ENCODE measurements at regions not wholly inside any gene's neighbourhood (a gene's known extent, or its start where the extent isn't known, plus 50 kb on each side); places are given as distances from the start of the nearest gene placed in this dataset.

DNA sequence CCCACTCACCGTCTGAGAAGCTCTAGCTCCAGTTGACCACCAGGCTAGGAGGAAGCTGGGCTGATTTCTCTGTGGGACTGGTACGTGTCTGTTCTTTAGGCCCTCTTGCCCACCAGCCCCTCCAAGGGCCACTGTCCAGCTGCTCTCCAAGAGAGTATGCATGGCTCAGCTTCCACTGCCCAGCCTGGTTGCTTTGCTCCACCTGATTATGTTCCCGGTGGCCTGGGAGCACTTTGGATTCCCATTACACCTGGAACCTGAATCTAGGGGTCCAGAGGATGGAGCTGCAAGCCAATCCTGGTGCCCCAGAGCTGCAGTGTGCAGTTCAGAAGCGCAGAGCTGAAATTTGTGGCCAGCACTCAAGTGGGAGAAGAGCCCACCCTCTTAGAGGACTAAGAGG is 402.1 kb upstream of the CNTN6 start:
- H3K27ac ChIP-seq: no peak overlapping the region
- H3K27me3 ChIP-seq (ENCODE audit: insufficient read depth, low read depth, severe bottlenecking): no peaks in the 10 kb centered on the region
- no peak for DNase-seq
- no peaks in the 10 kb centered on the region for H3K36me3 ChIP-seq
- no peaks in the 10 kb centered on the region for H3K9me3 ChIP-seq (ENCODE audit: severe bottlenecking)
- TF ChIP-seq, protein P1, sequence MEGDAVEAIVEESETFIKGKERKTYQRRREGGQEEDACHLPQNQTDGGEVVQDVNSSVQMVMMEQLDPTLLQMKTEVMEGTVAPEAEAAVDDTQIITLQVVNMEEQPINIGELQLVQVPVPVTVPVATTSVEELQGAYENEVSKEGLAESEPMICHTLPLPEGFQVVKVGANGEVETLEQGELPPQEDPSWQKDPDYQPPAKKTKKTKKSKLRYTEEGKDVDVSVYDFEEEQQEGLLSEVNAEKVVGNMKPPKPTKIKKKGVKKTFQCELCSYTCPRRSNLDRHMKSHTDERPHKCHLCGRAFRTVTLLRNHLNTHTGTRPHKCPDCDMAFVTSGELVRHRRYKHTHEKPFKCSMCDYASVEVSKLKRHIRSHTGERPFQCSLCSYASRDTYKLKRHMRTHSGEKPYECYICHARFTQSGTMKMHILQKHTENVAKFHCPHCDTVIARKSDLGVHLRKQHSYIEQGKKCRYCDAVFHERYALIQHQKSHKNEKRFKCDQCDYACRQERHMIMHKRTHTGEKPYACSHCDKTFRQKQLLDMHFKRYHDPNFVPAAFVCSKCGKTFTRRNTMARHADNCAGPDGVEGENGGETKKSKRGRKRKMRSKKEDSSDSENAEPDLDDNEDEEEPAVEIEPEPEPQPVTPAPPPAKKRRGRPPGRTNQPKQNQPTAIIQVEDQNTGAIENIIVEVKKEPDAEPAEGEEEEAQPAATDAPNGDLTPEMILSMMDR (IDR thresholded peaks at IDR 0.05; ENCODE audit: low read depth, low read length): no peak
- no peak overlapping the region for H3K4me3 ChIP-seq (ENCODE audit: low read depth, low read length)

- TF ChIP-seq, protein P1 (IDR thresholded peaks at IDR 0.05; ENCODE audit: low read depth, low read length): no peak
- Histone ChIP-seq H3K36me3 (no peaks in the 10 kb centered on the region), H3K9me3 (ENCODE audit: severe bottlenecking) (no peaks in the 10 kb centered on the region), H3K27me3 (ENCODE audit: insufficient read depth, low read depth, severe bottlenecking) (no peaks in the 10 kb centered on the region), H3K27ac (no peak overlapping the region), H3K4me3 (ENCODE audit: low read depth, low read length) (no peak overlapping the region)
- DNase-seq: no peak
Measured at GRCh38 chr3:700514-700913, 392.3 kb upstream of the CNTN6 start.

DNA sequence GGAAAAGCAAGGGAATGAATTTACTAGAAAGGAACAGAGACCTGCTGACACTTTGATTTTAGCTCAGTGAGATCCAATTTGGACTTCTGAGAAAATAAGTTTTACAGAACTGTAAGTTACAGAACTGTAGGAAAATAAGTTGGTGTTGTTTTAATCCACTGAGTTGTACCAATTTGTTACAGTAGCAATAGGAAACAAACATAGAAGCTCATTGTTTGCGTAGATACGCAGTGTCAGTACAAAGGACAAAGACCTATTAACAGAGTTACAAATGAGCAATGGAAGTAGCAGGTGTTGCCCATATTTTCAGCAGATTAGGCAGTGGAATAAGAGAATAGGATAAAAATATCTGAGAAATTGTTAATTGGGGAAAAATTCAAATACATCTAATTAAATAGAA is 385.8 kb upstream of the CNTN6 start:
- no peak for DNase-seq
- TF ChIP-seq, protein P1 (IDR thresholded peaks at IDR 0.05; ENCODE audit: low read depth, low read length): no peak
- no peak overlapping the region for H3K27ac ChIP-seq
- no peaks in the 10 kb centered on the region for H3K36me3 ChIP-seq
- H3K9me3 ChIP-seq (ENCODE audit: severe bottlenecking): no peaks in the 10 kb centered on the region
- no peaks in the 10 kb centered on the region for H3K27me3 ChIP-seq (ENCODE audit: insufficient read depth, low read depth, severe bottlenecking)
- no peak overlapping the region for H3K4me3 ChIP-seq (ENCODE audit: low read depth, low read length)

DNA sequence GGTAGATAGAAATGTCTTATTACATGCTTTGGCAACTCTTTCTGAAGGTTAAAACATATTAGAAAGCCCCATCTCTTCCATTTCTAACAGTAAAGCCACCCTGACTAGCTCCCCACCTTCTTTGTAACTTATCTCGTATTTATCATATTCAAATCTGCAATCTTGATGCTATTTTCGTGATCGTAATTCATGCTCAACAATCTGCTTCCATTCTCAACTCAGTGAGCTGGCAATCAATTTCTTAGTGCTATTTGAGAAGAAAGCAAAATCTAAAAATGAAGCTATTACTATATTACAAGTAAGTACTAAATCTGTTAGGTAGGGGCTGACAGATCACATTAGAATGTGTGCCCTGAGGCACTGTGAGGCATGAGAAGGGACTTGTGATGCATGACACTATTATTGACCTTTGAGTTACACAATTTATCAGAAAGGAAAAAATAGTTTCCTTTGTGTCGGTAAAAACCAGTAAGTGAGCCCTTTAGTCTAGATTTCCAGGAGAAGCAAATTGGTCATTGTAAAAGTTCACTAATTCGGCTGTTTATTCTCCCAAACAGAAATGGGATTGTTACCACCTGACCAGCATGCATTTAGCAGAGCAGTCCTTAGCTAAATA is 379.7 kb upstream of the CNTN6 start:
- no peak for DNase-seq
- Histone ChIP-seq H3K9me3 (ENCODE audit: severe bottlenecking) (no peaks in the 10 kb centered on the region), H3K36me3 (no peaks in the 10 kb centered on the region), H3K27ac (no peak overlapping the region), H3K27me3 (ENCODE audit: insufficient read depth, low read depth, severe bottlenecking) (no peaks in the 10 kb centered on the region), H3K4me3 (ENCODE audit: low read depth, low read length) (no peak overlapping the region)
- TF ChIP-seq, protein P1 (IDR thresholded peaks at IDR 0.05; ENCODE audit: low read depth, low read length): no peak

GRCh38 chr3:713947-714620 is 378.7 kb upstream of the CNTN6 start:
- H3K9me3 ChIP-seq (ENCODE audit: severe bottlenecking): no peaks in the 10 kb centered on the region
- no peak overlapping the region for H3K4me3 ChIP-seq (ENCODE audit: low read depth, low read length)
- H3K27me3 ChIP-seq (ENCODE audit: insufficient read depth, low read depth, severe bottlenecking): no peaks in the 10 kb centered on the region
- H3K36me3 ChIP-seq: no peaks in the 10 kb centered on the region
- TF ChIP-seq, protein P1 (IDR thresholded peaks at IDR 0.05; ENCODE audit: low read depth, low read length): no peak
- H3K27ac ChIP-seq: no peak overlapping the region
- DNase-seq: no peak

DNA sequence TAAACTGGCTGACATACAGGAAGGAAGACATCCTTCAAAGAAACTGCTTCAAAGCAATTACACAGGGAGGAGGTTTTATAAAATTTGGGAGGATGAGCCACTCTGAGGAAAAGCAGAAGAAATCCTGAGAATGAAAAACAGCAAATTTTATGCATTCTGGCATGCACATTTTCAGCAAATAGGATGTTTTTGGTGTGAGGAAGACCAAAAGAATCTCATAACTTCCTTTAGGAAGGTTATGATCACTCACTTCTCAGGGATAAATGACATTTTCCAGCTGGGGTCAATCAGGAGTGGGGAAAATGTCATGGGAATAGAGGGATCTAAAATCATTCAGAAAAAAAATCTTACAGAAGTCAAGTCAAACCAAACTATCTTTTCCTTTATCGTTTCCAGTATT is 371.7 kb upstream of the CNTN6 start:
- Histone ChIP-seq H3K27me3 (ENCODE audit: insufficient read depth, low read depth, severe bottlenecking) (no peaks in the 10 kb centered on the region), H3K4me3 (ENCODE audit: low read depth, low read length) (no peak overlapping the region), H3K27ac (no peak overlapping the region), H3K9me3 (ENCODE audit: severe bottlenecking) (no peaks in the 10 kb centered on the region), H3K36me3 (no peaks in the 10 kb centered on the region)
- DNase-seq: no peak
- TF ChIP-seq, protein P1 (IDR thresholded peaks at IDR 0.05; ENCODE audit: low read depth, low read length): no peak
